H1 (cell line): ENCODE measurements at regions not wholly inside any gene's neighbourhood (a gene's known extent, or its start where the extent isn't known, plus 50 kb on each side); places are given as distances from the start of the nearest gene placed in this dataset.

Source experiments
- CTCF ChIA-PET: fragments of 300-600 bp; sonication (Branson Sonifier 250); formaldehyde crosslinking; loops from one replicate; lab custom pipeline; 2021; ENCODE audit not compliant: partially characterized antibody; lab: Charles Lee
- POLR2A ChIA-PET: fragments of 300-600 bp; sonication (Branson Sonifier 250); formaldehyde crosslinking; loops from one replicate; lab custom pipeline; 2021; ENCODE audit warnings: inconsistent platforms; ENCODE audit not compliant: partially characterized antibody; lab: Charles Lee
- DNase-seq, 2 experiments: peaks; one replicate each; pipeline versions ENCODE4 v3.0.0 to v3.0.0-alpha.2; 2010 to 2022; ENCODE audit warnings: low spot score in 2 of 2, low read depth in 1 of 2, mixed read lengths in 1 of 2
- FAIRE-seq: peaks from 2 replicates; lab custom pipeline; 2011; peaks lifted over from hg19 to GRCh38; lab: Jason Lieb, UNC
- H2AFZ ChIP-seq: 2 replicates; pipeline ENCODE4 v1.8.1; 2012; ENCODE audit warnings: low read length, inconsistent platforms
- H2AK5ac ChIP-seq: 2 replicates; pipeline ENCODE4 v1.6.1; 2013; ENCODE audit warnings: low read depth, low read length
- H2BK120ac ChIP-seq: replicated peaks from 2 replicates; pipeline ENCODE3; 2013; ENCODE audit warnings: low read depth, low read length, inconsistent platforms
- H2BK12ac ChIP-seq: 2 replicates; pipeline ENCODE4 v1.6.1; 2013; ENCODE audit warnings: low read depth, low read length
- H2BK15ac ChIP-seq: 2 replicates; pipeline ENCODE4 v1.6.1; 2013; ENCODE audit warnings: low read length
- H2BK20ac ChIP-seq: 2 replicates; pipeline ENCODE4 v1.6.1; 2013; ENCODE audit warnings: low read length
- H2BK5ac ChIP-seq: 2 replicates; pipeline ENCODE4 v1.6.1; 2013; ENCODE audit warnings: low read depth, low read length
- H3K14ac ChIP-seq: 2 replicates; pipeline ENCODE4 v1.6.1; 2013; ENCODE audit warnings: inconsistent platforms; ENCODE audit not compliant: insufficient read length
- H3K18ac ChIP-seq: 2 replicates; pipeline ENCODE4 v1.6.1; 2013; ENCODE audit warnings: low read length; ENCODE audit errors: extremely low read depth
- H3K23ac ChIP-seq: 2 replicates; pipeline ENCODE4 v1.6.1; 2013; ENCODE audit warnings: inconsistent platforms; ENCODE audit not compliant: insufficient read length
- H3K23me2 ChIP-seq: 2 replicates; pipeline ENCODE4 v1.6.1; 2013; ENCODE audit warnings: low read depth, low read length
- H3K27ac ChIP-seq: 2 replicates; pipeline ENCODE4 v1.6.1; 2011; ENCODE audit warnings: low read depth, low read length, inconsistent platforms
- H3K27me3 ChIP-seq, 4 experiments: replicated peaks in 1 of 4; 1 replicate in 1 of 4; 2 replicates in 3 of 4; pipeline versions ENCODE4 v1.6.1 to v1.8.1; 2011 to 2013; ENCODE audit warnings: low read length in 3 of 4, mild to moderate bottlenecking in 3 of 4, inconsistent platforms in 2 of 4, mixed read lengths in 2 of 4, moderate library complexity in 1 of 4; ENCODE audit not compliant: control insufficient read depth in 3 of 4, insufficient read depth in 3 of 4; ENCODE audit errors: extremely low read depth in 1 of 4
- H3K36me3 ChIP-seq, 4 experiments: 2 replicates each; pipeline versions ENCODE4 v1.6.1 to v1.8.1; 2011 to 2013; ENCODE audit warnings: mild to moderate bottlenecking in 4 of 4, low read length in 3 of 4, moderate library complexity in 2 of 4, control low read depth in 1 of 4, inconsistent platforms in 1 of 4; ENCODE audit not compliant: insufficient read depth in 4 of 4, control insufficient read depth in 2 of 4
- H3K4ac ChIP-seq: replicated peaks from 2 replicates; pipeline ENCODE3; 2013; ENCODE audit warnings: low read length, low read depth, mixed read lengths, inconsistent platforms; ENCODE audit not compliant: insufficient read length
- H3K4me1 ChIP-seq, 4 experiments: replicated peaks in 1 of 4; 1 replicate in 1 of 4; 2 replicates in 3 of 4; pipeline versions ENCODE4 v1.6.1 to v1.8.1; 2011 to 2013; ENCODE audit warnings: low read length in 3 of 4, inconsistent platforms in 2 of 4, mixed read lengths in 1 of 4; ENCODE audit not compliant: insufficient read depth in 4 of 4, control insufficient read depth in 3 of 4
- H3K4me2 ChIP-seq, 2 experiments: 2 replicates each; pipeline versions ENCODE4 v1.6.1 to v1.8.1; 2011 to 2013; ENCODE audit warnings: low read depth in 2 of 2, low read length in 2 of 2, control low read depth in 1 of 2, inconsistent platforms in 1 of 2, mild to moderate bottlenecking in 1 of 2; ENCODE audit not compliant: insufficient read depth in 1 of 2
- H3K4me3 ChIP-seq, 4 experiments: fragments of 200-600, 300-600 bp in 1 of 4; sonication (generic), shearing (Covaris generic), sonication (Bioruptor Twin) in 1 of 4; 2 replicates each; pipeline versions ENCODE4 v1.5.1 to v1.8.1; 2011 to 2016; ENCODE audit warnings: low read length in 4 of 4, low read depth in 3 of 4, control low read depth in 2 of 4, inconsistent platforms in 2 of 4, mild to moderate bottlenecking in 2 of 4, mixed read lengths in 1 of 4, moderate library complexity in 1 of 4; ENCODE audit not compliant: insufficient read depth in 2 of 4; ENCODE audit errors: extremely low read depth in 1 of 4
- H3K56ac ChIP-seq: replicated peaks from 2 replicates; pipeline ENCODE3; 2013; ENCODE audit warnings: low read depth, mild to moderate bottlenecking, mixed read lengths, low read length, inconsistent platforms; ENCODE audit not compliant: insufficient read length
- H3K79me1 ChIP-seq: 2 replicates; pipeline ENCODE4 v1.6.1; 2013; ENCODE audit warnings: low read depth, low read length, control low read depth
- H3K79me2 ChIP-seq, 2 experiments: 2 replicates each; pipeline versions ENCODE4 v1.6.1 to v1.8.1; 2012 to 2013; ENCODE audit warnings: low read length in 2 of 2, mild to moderate bottlenecking in 2 of 2, inconsistent platforms in 1 of 2; ENCODE audit not compliant: insufficient read depth in 2 of 2, control insufficient read depth in 1 of 2
- H3K9ac ChIP-seq, 4 experiments: replicated peaks in 1 of 4; 1 replicate in 1 of 4; 2 replicates in 3 of 4; pipeline versions ENCODE4 v1.6.1 to v1.8.1; 2011 to 2013; ENCODE audit warnings: low read depth in 3 of 4, low read length in 3 of 4, control low read depth in 2 of 4, mild to moderate bottlenecking in 2 of 4, moderate library complexity in 2 of 4, inconsistent platforms in 1 of 4; ENCODE audit errors: extremely low read depth in 1 of 4
- H3K9me3 ChIP-seq, 2 experiments: 2 replicates each; pipeline versions ENCODE4 v1.6.1 to v1.8.1; 2012 to 2013; ENCODE audit warnings: mild to moderate bottlenecking in 2 of 2, moderate library complexity in 2 of 2, control low read depth in 1 of 2, inconsistent platforms in 1 of 2, low read depth in 1 of 2, low read length in 1 of 2, mixed read lengths in 1 of 2; ENCODE audit not compliant: insufficient read depth in 2 of 2
- H4K20me1 ChIP-seq, 2 experiments: replicated peaks in 1 of 2; 2 replicates each; pipeline versions ENCODE3 to v1.8.1; 2011 to 2013; ENCODE audit warnings: inconsistent platforms in 2 of 2, low read length in 2 of 2, mild to moderate bottlenecking in 1 of 2; ENCODE audit not compliant: insufficient read depth in 2 of 2, control insufficient read depth in 1 of 2
- H4K5ac ChIP-seq: 2 replicates; pipeline ENCODE4 v1.6.1; 2013; ENCODE audit warnings: low read length, low read depth, mixed read lengths, inconsistent platforms; ENCODE audit not compliant: insufficient read length
- H4K8ac ChIP-seq: 2 replicates; pipeline ENCODE4 v1.8.0; 2013; ENCODE audit warnings: mild to moderate bottlenecking, moderate library complexity, low read length, inconsistent platforms; ENCODE audit not compliant: insufficient read depth; ENCODE audit errors: extremely low read depth
- H4K91ac ChIP-seq: replicated peaks from 2 replicates; pipeline ENCODE3; 2013; ENCODE audit warnings: low read length, mixed read lengths, inconsistent platforms; ENCODE audit not compliant: insufficient read length
- CEBPB ChIP-seq: IDR thresholded peaks from 2 replicates; pipeline ENCODE4 v1.6.1; 2012; ENCODE audit warnings: low read depth, low read length
- CREB1 ChIP-seq: IDR thresholded peaks from 2 replicates; pipeline ENCODE4 v1.6.1; 2012; ENCODE audit warnings: inconsistent platforms
- RNF2 ChIP-seq: fragments of 200-900, 300-1000 bp; sonication (generic); IDR thresholded peaks from 2 replicates; pipeline ENCODE4 v1.7.1; 2016; ENCODE audit warnings: borderline replicate concordance, low read depth, mild to moderate bottlenecking, antibody characterized with exemption, low read length; ENCODE audit not compliant: poor library complexity, severe bottlenecking; ENCODE audit errors: missing control alignments
- TAF7 ChIP-seq: optimal IDR thresholded peaks from 2 replicates; pipeline ENCODE3; 2011; ENCODE audit warnings: low read depth, mild to moderate bottlenecking, inconsistent platforms, low read length, moderate library complexity, borderline replicate concordance
- WGBS, 2 experiments: shearing (Covaris generic) in 1 of 2; methylation state at CpG; one replicate each; pipeline versions ENCODE4 v1.1.6 to v1.1.7; 2013 to 2015; ENCODE audit warnings: low lambda C conversion rate in 2 of 2, mixed read lengths in 2 of 2, inconsistent platforms in 1 of 2, low coverage in 1 of 2, missing lambda C conversion rate in 1 of 2; ENCODE audit not compliant: insufficient replicate concordance in 2 of 2, insufficient coverage in 1 of 2, insufficient read length in 1 of 2; ENCODE audit errors: extremely low coverage in 1 of 2, missing lambda C conversion rate in 1 of 2; 5-methylcytosine and 5-hydroxymethylcytosine counted together
- TF ChIP-seq, protein P1 (sequence below): IDR thresholded peaks from 2 replicates; pipeline ENCODE4 v1.6.1; 2012; ENCODE audit warnings: inconsistent platforms

DNA sequence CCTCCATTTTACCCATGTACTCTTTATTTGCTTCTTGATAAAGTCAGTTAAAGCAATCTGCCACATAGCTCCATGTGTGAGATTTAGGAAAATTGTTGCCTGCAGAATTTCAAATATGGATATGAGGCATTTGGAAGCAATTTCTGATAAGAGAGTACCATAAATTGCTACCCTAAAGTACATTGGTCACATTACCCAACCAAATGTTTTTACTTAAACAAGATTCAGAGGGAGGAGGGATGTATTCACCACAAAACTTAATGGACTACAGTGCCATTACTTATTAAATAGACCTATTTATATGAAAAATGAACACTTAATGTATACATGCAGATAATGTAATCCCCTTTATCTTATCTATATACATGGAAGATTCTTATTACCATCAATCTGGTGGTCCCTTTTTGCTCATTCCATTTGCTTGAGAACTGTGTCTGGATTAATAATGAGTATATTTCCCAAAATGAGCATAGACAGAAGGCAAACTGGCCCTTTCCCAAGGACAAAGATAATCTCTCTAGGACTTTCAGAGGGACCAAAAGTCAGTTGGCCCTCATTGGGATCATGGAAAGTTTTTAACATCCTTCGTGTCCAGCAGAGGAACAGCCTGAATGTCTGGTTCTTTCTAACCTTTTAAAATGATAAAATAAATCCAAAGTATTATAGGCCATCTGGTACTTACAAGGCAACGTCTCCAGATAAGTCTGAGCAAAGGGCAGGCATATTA lies 526.4 kb downstream of the CBLN4 start:
- no peaks in the 10 kb centered on the region for H3K79me1 ChIP-seq
- H4K8ac ChIP-seq: no peak overlapping the region
- peaks cover 0 to 3% (median 2%) of the 10 kb centered on the region in 4 experiments; a peak in 3 of 7 replicates for H3K4me1 ChIP-seq
- no peaks in the 10 kb centered on the region for H3K27me3 ChIP-seq
- H4K91ac ChIP-seq: no peak overlapping the region
- H2BK15ac ChIP-seq: no peak overlapping the region
- H2AK5ac ChIP-seq: no peak overlapping the region
- TF ChIP-seq RNF2 (no peak), TAF7 (no peak), CREB1 (no peak), CEBPB (no peak)
- TF ChIP-seq, protein P1, sequence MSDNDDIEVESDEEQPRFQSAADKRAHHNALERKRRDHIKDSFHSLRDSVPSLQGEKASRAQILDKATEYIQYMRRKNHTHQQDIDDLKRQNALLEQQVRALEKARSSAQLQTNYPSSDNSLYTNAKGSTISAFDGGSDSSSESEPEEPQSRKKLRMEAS: no peak
- TF ChIP-seq, all 59 proteins: peak for 0
- H3K9me3 ChIP-seq: no peaks in the 10 kb centered on the region
- 93% methylated on average over 2 of the region's 2 CpGs; no CpG with 5 or more reads in 1 of the 2 experiments for WGBS, 2 experiments
- FAIRE-seq (no peak), DNase-seq (no peak)
- H2BK20ac ChIP-seq: no peak overlapping the region
- H3K14ac ChIP-seq: no peak overlapping the region
- no peaks in the 10 kb centered on the region for H4K20me1 ChIP-seq
- H3K9ac ChIP-seq: no peak overlapping the region
- CTCF ChIA-PET: no interaction called here
- no peak overlapping the region for H4K5ac ChIP-seq
- no peak overlapping the region for H3K4ac ChIP-seq
- H3K23me2 ChIP-seq: no peaks in the 10 kb centered on the region
- no peak overlapping the region for H3K23ac ChIP-seq
- H2BK12ac ChIP-seq: no peak overlapping the region
- H2BK120ac ChIP-seq: no peak overlapping the region
- H3K4me2 ChIP-seq: no peak overlapping the region
- no peak overlapping the region for H3K56ac ChIP-seq
- no peak overlapping the region for H2AFZ ChIP-seq
- no peak overlapping the region for H2BK5ac ChIP-seq
- POLR2A ChIA-PET: no interaction called here
- no peak overlapping the region for H3K27ac ChIP-seq
- H3K36me3 ChIP-seq: no peaks in the 10 kb centered on the region
- H3K4me3 ChIP-seq: no peak overlapping the region
- no peak overlapping the region for H3K18ac ChIP-seq
- no peaks in the 10 kb centered on the region for H3K79me2 ChIP-seq
